WI38 (cell line): ENCODE measurements at regions not wholly inside any gene's neighbourhood (a gene's known extent, or its start where the extent isn't known, plus 50 kb on each side); places are given as distances from the start of the nearest gene placed in this dataset.

Source experiments
- H3K4me3 ChIP-seq: 2 replicates; pipeline ENCODE4 v1.5.1; 2011; ENCODE audit warnings: low read depth, mild to moderate bottlenecking, control low read depth, low read length
- CTCF ChIP-seq: IDR thresholded peaks from 2 replicates; pipeline ENCODE4 v1.5.1; 2012; ENCODE audit warnings: low read depth, mild to moderate bottlenecking, control low read depth, low read length

DNA sequence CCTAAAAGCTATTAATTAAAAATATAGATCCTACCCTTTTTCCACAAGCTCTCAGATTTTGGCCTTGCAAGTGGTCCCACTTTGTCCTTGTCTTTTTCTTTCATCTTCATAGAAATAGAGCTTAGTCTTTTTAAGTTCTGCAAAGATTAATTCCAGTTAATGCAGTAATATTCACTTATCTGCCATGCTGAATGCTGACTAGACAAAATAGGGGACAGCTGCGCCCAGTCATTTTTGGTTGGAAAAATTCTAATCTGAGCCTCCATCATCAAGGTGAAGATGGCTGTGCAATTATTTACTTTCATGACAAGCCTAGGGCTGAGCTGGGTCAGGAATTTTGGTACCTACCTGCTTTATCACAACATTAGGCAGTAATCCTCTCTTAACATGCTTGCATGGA is 241.3 kb upstream of the CXorf66 start:
- TF ChIP-seq CTCF = no peak
- no peak overlapping the region for H3K4me3 ChIP-seq

- no peak for TF ChIP-seq CTCF
- no peak overlapping the region for H3K4me3 ChIP-seq
Measured at GRCh38 chrX:140190441-140191108, 225.3 kb upstream of the CXorf66 start.

DNA sequence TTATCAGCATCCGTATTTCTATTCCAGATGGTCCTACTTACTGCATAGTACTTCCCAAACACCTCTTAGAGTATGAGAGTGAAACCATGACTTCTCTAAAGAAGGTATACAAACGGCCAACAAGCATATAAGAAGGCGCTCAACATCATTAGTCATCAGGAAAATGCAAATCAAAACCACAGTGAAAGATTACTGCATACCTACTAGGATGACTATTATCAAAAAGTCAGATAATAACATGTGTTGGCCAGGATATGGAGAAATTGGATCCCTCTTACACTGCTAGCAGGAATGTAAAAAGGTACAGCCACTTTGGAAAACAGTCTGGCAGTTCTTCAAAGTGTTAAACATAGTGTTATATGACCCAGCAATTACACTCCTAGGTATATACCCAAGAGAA is 215.3 kb upstream of the CXorf66 start:
- no peak for TF ChIP-seq CTCF
- H3K4me3 ChIP-seq = no peak overlapping the region

DNA sequence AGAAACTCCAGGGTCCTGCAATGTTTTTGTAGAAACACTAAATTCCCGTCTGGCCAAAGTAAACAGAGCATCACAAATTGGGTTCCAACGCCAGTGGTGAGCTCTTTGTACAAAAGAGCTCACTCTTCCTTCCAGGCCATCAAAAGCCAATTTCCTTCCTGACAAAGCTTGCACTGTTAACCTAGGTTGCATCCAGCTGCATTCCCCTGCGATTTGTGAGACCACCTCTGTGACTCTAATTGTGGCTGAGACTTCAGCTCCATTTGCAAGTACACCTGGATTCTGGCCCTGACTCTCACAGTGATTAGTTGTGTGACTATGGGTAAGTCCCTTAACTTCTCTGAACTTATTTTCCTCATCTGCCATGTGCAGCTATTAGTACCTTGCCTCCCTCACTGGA is 212.5 kb upstream of the CXorf66 start:
- TF ChIP-seq CTCF = no peak

GRCh38 chrX:140172401-140172800 is 207.1 kb upstream of the CXorf66 start:
- no peak overlapping the region for H3K4me3 ChIP-seq
- no peak for TF ChIP-seq CTCF

More for the DNA sequence above, 212.5 kb upstream of the CXorf66 start:
- H3K4me3 ChIP-seq = no peak overlapping the region

DNA sequence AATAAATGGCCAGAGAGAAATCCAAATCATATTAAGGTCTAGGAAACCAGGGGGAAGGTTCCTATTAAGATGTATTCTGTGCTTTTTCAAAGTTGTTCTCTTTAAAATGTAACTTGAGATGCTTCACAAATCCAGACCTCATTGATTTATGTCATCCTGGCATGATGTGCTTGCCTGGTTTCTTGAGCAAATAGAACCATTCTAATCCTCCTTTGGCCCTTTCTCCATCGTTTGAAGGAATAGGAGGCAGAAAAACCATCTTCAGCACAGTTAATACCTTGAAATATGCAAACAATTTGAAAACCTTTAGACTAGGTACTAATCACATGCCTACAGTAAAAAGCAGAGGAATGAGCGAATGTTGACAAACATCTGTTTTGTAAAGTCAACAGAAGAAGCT is 202.2 kb upstream of the CXorf66 start:
- H3K4me3 ChIP-seq = no peak overlapping the region
- no peak for TF ChIP-seq CTCF

GRCh38 chrX:140165849-140166248 is 200.5 kb upstream of the CXorf66 start:
- no peak overlapping the region for H3K4me3 ChIP-seq
- TF ChIP-seq CTCF = no peak
